ENCODE measurements at regions not wholly inside any gene's neighbourhood (a gene's known extent, or its start where the extent isn't known, plus 50 kb on each side); places are given as distances from the start of the nearest gene placed in this dataset.

- TF ChIP-seq SIN3A (IDR thresholded peaks at IDR 0.05; ENCODE audit: borderline replicate concordance in 2 of 2, control insufficient read depth in 1 of 2, low read depth in 2 of 2, low read length in 2 of 2), result peak; percentile 24 to 73; a peak in 2 of 4 replicates
- peak; percentile 84; the same call in 1 of the 2 replicates for TF ChIP-seq ZNF445 (CRISPR knock-in tag; IDR thresholded peaks at IDR 0.05; ENCODE audit: low read depth)
- 0 out of 2 replicates have a peak, but pooled peaks have one; percentile 75 for TF ChIP-seq DMBX1 (CRISPR knock-in tag; IDR thresholded peaks at IDR 0.05; ENCODE audit: borderline replicate concordance)
- peak; percentile 84; the same call in 1 of the 2 replicates for TF ChIP-seq NR2F6 (CRISPR knock-in tag; IDR thresholded peaks at IDR 0.05)
- TF ChIP-seq MAZ (CRISPR knock-in tag; conservative IDR thresholded peaks at IDR 0.05 in 1 of 2, IDR thresholded peaks at IDR 0.05 in 1 of 2), result peak; percentile 69 to 85
- peak; percentile 94 for TF ChIP-seq OTX1 (CRISPR knock-in tag; IDR thresholded peaks at IDR 0.05)
- peak; percentile 79 for TF ChIP-seq JUND (IDR thresholded peaks at IDR 0.05; ENCODE audit: borderline replicate concordance, low read depth, low read length)
- peak; percentile 86; the same call in 2 of the 3 replicates for TF ChIP-seq JUND (tag; IDR thresholded peaks at IDR 0.05; ENCODE audit: borderline replicate concordance, low read depth, low read length)
- 0 out of 2 replicates have a peak, but pooled peaks have one; percentile 45 for TF ChIP-seq ZNF561 (CRISPR knock-in tag; conservative IDR thresholded peaks at IDR 0.05)
- peak; percentile 59 for TF ChIP-seq ZBTB33 (CRISPR knock-in tag; IDR thresholded peaks at IDR 0.05)
- peak; percentile 18 for TF ChIP-seq POLR2B (IDR thresholded peaks at IDR 0.05; ENCODE audit: low read depth, partially characterized antibody)
- TF ChIP-seq ELF4 (CRISPR knock-in tag; IDR thresholded peaks at IDR 0.05), result peak; percentile 91; the same call in 1 of the 2 replicates
- peak; percentile 61 for TF ChIP-seq ZNF134 (CRISPR knock-in tag; conservative IDR thresholded peaks at IDR 0.05)
- peak; percentile 66 for TF ChIP-seq FOXJ2 (tag; IDR thresholded peaks at IDR 0.05)
- peak; percentile 90 for TF ChIP-seq ZNF175 (CRISPR knock-in tag; IDR thresholded peaks at IDR 0.05; ENCODE audit: low read depth)
- TF ChIP-seq RREB1 (CRISPR knock-in tag; IDR thresholded peaks at IDR 0.05), result peak; percentile 84; the same call in 1 of the 2 replicates
- 0 out of 4 replicates have a peak, but pooled peaks of 1 of the 2 experiments have one; percentile 19 for TF ChIP-seq MLLT1 (IDR thresholded peaks at IDR 0.05)
These were observed 49.6 kb upstream of the ZNF469 start (continued) for GRCh38 chr16:88332921-88333825.

Data from K562 (cell line).